HG02981 (cell line): ENCODE measurements at regions not wholly inside any gene's neighbourhood (a gene's known extent, or its start where the extent isn't known, plus 50 kb on each side); places are given as distances from the start of the nearest gene placed in this dataset.

Experiments used
- ATAC-seq: cut with Tn5 transposase; IDR thresholded peaks from one replicate; pipeline ENCODE4 v1.9.1; 2021; ENCODE audit warnings: mild to moderate bottlenecking, moderate library complexity; ENCODE audit not compliant: unreplicated experiment

- no peak for ATAC-seq
Observed at GRCh38 chr14:36465178-36465577, 54.9 kb downstream of the NKX2-1 start.

GRCh38 chr14:36462890-36463289 lies 57.1 kb downstream of the NKX2-1 start:
- no peak for ATAC-seq

- no peak for ATAC-seq
Observed at GRCh38 chr14:36455241-36455627, 64.8 kb downstream of the NKX2-1 start.

GRCh38 chr14:36454599-36455240 lies 65.3 kb downstream of the NKX2-1 start:
- ATAC-seq, result no peak

- ATAC-seq, result no peak
Observed at GRCh38 chr14:36452860-36453259, 67.2 kb downstream of the NKX2-1 start.

GRCh38 chr14:36451310-36452065 lies 68.5 kb downstream of the NKX2-1 start:
- ATAC-seq, result no peak

- no peak for ATAC-seq
Observed at GRCh38 chr14:36450550-36450949, 69.5 kb downstream of the NKX2-1 start.

GRCh38 chr14:36449903-36450302 lies 70.1 kb downstream of the NKX2-1 start:
- ATAC-seq, result no peak

- no peak for ATAC-seq
Observed at GRCh38 chr14:36443374-36443773, 76.7 kb downstream of the NKX2-1 start.

GRCh38 chr14:36442824-36443241 lies 77.2 kb downstream of the NKX2-1 start:
- no peak for ATAC-seq

GRCh38 chr14:36441283-36441682 lies 78.7 kb downstream of the NKX2-1 start:
- no peak for ATAC-seq

GRCh38 chr14:36439766-36440165 lies 80.3 kb downstream of the NKX2-1 start:
- no peak for ATAC-seq

GRCh38 chr14:36438883-36439282 lies 81.1 kb downstream of the NKX2-1 start:
- ATAC-seq, result no peak

- no peak for ATAC-seq
Observed at GRCh38 chr14:36430662-36431084, 89.4 kb downstream of the NKX2-1 start.

GRCh38 chr14:36430169-36430568 lies 89.9 kb downstream of the NKX2-1 start:
- no peak for ATAC-seq

GRCh38 chr14:36429692-36430091 lies 90.3 kb downstream of the NKX2-1 start:
- no peak for ATAC-seq

- no peak for ATAC-seq
Observed at GRCh38 chr14:36428350-36428749, 91.7 kb downstream of the NKX2-1 start.

- ATAC-seq, result no peak
Observed at GRCh38 chr14:36426836-36427235, 93.2 kb downstream of the NKX2-1 start.

- ATAC-seq, result no peak
Observed at GRCh38 chr14:36426113-36426512, 93.9 kb downstream of the NKX2-1 start.

- ATAC-seq, result no peak
Observed at GRCh38 chr14:36424478-36425102, 95.4 kb downstream of the NKX2-1 start.

GRCh38 chr14:36423430-36423829 lies 96.6 kb downstream of the NKX2-1 start:
- no peak for ATAC-seq

- no peak for ATAC-seq
Observed at GRCh38 chr14:36420149-36420687, 99.8 kb upstream of the MBIP start.
